Mammary epithelial cell (primary cell): ENCODE measurements at regions not wholly inside any gene's neighbourhood (a gene's known extent, or its start where the extent isn't known, plus 50 kb on each side); places are given as distances from the start of the nearest gene placed in this dataset.

ENCODE experiments used
- EZH2 ChIP-seq: IDR thresholded peaks from 2 replicates; pipeline ENCODE4 v1.6.1; 2012; ENCODE audit warnings: low read length, inconsistent platforms, borderline replicate concordance
- TF ChIP-seq, protein P1 (sequence below), 2 donors: IDR thresholded peaks in 1 of 2; conservative IDR thresholded peaks in 1 of 2; 2 replicates each; pipeline ENCODE4 v1.5.1; 2011 to 2012; ENCODE audit warnings: inconsistent platforms in 2 of 2, low read length in 2 of 2, mild to moderate bottlenecking in 2 of 2, control low read depth in 1 of 2, low read depth in 1 of 2; ENCODE audit not compliant: insufficient read depth in 1 of 2; ENCODE audit errors: extremely low read depth in 1 of 2

DNA sequence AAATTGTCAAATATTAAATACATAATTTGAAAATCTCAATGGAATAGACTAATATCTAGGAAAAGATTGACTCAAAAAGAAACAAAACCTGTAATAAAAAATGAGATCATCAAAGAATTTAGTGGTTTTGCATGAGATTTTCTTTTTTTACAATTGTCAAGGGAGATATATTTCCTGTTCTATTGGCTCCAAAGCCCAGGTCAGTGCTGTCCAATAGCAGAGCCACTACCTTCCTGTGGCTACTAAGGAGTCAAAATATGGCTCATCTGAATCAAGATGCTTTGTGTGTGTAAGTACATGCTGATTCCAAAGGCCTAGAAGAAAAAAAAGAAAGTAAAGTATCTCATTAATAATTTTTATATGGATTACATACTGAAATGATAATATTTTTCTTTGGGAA, 191.9 kb downstream of the C7orf25 start:
- TF ChIP-seq, protein P1, sequence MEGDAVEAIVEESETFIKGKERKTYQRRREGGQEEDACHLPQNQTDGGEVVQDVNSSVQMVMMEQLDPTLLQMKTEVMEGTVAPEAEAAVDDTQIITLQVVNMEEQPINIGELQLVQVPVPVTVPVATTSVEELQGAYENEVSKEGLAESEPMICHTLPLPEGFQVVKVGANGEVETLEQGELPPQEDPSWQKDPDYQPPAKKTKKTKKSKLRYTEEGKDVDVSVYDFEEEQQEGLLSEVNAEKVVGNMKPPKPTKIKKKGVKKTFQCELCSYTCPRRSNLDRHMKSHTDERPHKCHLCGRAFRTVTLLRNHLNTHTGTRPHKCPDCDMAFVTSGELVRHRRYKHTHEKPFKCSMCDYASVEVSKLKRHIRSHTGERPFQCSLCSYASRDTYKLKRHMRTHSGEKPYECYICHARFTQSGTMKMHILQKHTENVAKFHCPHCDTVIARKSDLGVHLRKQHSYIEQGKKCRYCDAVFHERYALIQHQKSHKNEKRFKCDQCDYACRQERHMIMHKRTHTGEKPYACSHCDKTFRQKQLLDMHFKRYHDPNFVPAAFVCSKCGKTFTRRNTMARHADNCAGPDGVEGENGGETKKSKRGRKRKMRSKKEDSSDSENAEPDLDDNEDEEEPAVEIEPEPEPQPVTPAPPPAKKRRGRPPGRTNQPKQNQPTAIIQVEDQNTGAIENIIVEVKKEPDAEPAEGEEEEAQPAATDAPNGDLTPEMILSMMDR (conservative IDR thresholded peaks at IDR 0.05 in 1 of 2, IDR thresholded peaks at IDR 0.05 in 1 of 2; ENCODE audit: extremely low read depth in 1 of 2, insufficient read depth in 1 of 2, low read depth in 1 of 2, low read length in 2 of 2): no peak
- TF ChIP-seq EZH2: no peak
